ENCODE measurements at regions not wholly inside any gene's neighbourhood (a gene's known extent, or its start where the extent isn't known, plus 50 kb on each side); places are given as distances from the start of the nearest gene placed in this dataset.
"Not testable (repeated sequence)": the region's sequence is repeated elsewhere in the genome, so short reads cannot be mapped to it uniquely, and the experiment has no call there.

DNA sequence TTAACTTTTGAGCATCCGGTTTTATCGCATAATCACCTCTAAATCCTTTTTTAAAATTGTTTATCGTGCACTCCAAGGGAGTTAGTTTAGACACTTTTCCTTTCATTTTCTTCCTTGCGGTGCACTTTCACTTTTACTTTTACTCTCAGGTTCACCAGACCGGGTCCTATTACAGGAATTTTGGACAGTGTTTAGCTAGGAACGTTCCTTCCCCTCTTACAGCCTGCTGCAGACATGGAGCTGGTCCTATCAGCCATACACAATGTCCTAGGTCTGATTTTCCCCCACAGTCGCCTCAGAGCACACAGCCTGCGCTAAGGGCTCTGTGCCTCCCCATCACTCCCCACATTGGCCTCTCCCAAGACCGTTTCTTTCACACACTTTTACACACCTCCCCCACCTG, 103.9 kb downstream of the ALG10 start:
- intact Hi-C loops (cut with micrococcal nuclease): no loop called here
- H3K36me3 Mint-ChIP-seq: no peaks in the 10 kb centered on the region
- peak in 1 of 2 donors; percentile 32 for DNase-seq
- H3K27ac Mint-ChIP-seq: peak overlapping the region; percentile 43 to 77
- TF ChIP-seq CTCF (IDR thresholded peaks at IDR 0.05): no peak
- peaks cover 9 to 22% of the 10 kb centered on the region in 2 donors for H3K4me1 Mint-ChIP-seq
- H3K27me3 Mint-ChIP-seq (ENCODE audit: low read depth in 2 of 2): peaks cover 3 to 10% of the 10 kb centered on the region in 2 donors
- no peaks in the 10 kb centered on the region for H3K36me3 ChIP-seq (ENCODE audit: control insufficient read depth, insufficient read depth, low read length)
- H3K9me3 Mint-ChIP-seq: no peaks in the 10 kb centered on the region
- peak overlapping the region; percentile 90 for H3K4me3 Mint-ChIP-seq
- 52% methylated on average over 9 of the region's 9 CpGs for WGBS (ENCODE audit: insufficient coverage)
- H3K27me3 ChIP-seq (ENCODE audit: control insufficient read depth, insufficient read depth, low read length): no peaks in the 10 kb centered on the region
- no peaks in the 10 kb centered on the region for H3K9me3 ChIP-seq (ENCODE audit: control insufficient read depth, insufficient read depth, low read length)
- peaks cover 12% of the 10 kb centered on the region for H3K4me1 ChIP-seq (ENCODE audit: control insufficient read depth, insufficient read depth, low read length)
- H3K4me3 ChIP-seq (ENCODE audit: low read length): peak overlapping the region; percentile 27
- peak overlapping the region; percentile 2 for H3K27ac ChIP-seq (ENCODE audit: low read length)
- peak; percentile 30 to 63 (median 44) for ATAC-seq

DNA sequence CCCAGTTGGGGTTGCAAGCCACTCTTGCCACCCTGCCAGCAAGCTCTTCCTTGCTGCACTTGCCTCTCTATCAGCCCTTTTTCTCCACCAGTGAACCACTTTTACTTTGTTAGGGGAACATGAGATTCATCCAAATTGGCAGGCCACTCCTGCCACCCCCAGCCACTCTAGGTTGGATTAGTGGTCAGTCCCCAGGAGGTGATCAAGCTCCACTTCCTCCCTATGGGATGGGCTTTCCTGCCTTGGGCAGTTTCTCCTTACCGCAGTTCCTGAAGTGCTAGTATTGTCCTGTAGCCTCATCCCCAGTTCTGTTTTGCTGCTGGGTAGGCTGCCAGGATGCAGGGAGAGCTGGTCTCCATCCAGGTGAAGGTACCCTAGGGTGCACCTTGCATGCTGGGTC, 104.5 kb downstream of the ALG10 start:
- TF ChIP-seq CTCF (IDR thresholded peaks at IDR 0.05): no peak
- Histone ChIP-seq H3K4me1 (ENCODE audit: control insufficient read depth, insufficient read depth, low read length) (peaks cover 12% of the 10 kb centered on the region), H3K27me3 (ENCODE audit: control insufficient read depth, insufficient read depth, low read length) (no peaks in the 10 kb centered on the region), H3K36me3 (ENCODE audit: control insufficient read depth, insufficient read depth, low read length) (no peaks in the 10 kb centered on the region), H3K27ac (ENCODE audit: low read length) (no peak overlapping the region), H3K4me3 (ENCODE audit: low read length) (no peak overlapping the region), H3K9me3 (ENCODE audit: control insufficient read depth, insufficient read depth, low read length) (no peaks in the 10 kb centered on the region)
- DNase-seq (no peak), ATAC-seq (no peak)
- H3K9me3 Mint-ChIP-seq: no peaks in the 10 kb centered on the region
- WGBS (ENCODE audit: insufficient coverage): 82% methylated on average over 1 of the region's 1 CpG
- peak overlapping the region; percentile 43 to 77 for H3K27ac Mint-ChIP-seq
- no peaks in the 10 kb centered on the region for H3K36me3 Mint-ChIP-seq
- H3K4me1 Mint-ChIP-seq: peaks cover 9 to 22% of the 10 kb centered on the region in 2 donors
- peaks cover 3 to 10% of the 10 kb centered on the region in 2 donors for H3K27me3 Mint-ChIP-seq (ENCODE audit: low read depth in 2 of 2)
- intact Hi-C loops (cut with micrococcal nuclease): no loop called here
- peak overlapping the region; percentile 90 for H3K4me3 Mint-ChIP-seq

GRCh38 chr12:34127379-34127778, 105.1 kb downstream of the ALG10 start:
- Mint-ChIP-seq H3K27me3 (ENCODE audit: low read depth in 2 of 2) (peaks cover 3 to 10% of the 10 kb centered on the region in 2 donors), H3K4me1 (peaks cover 9 to 22% of the 10 kb centered on the region in 2 donors)
- H3K9me3 Mint-ChIP-seq; DNase-seq; intact Hi-C loops (cut with micrococcal nuclease); H3K4me3 ChIP-seq (ENCODE audit: low read length); ATAC-seq; H3K27ac Mint-ChIP-seq; H3K27ac ChIP-seq (ENCODE audit: low read length); H3K36me3 ChIP-seq (ENCODE audit: control insufficient read depth, insufficient read depth, low read length); H3K9me3 ChIP-seq (ENCODE audit: control insufficient read depth, insufficient read depth, low read length); H3K36me3 Mint-ChIP-seq; H3K27me3 ChIP-seq (ENCODE audit: control insufficient read depth, insufficient read depth, low read length); H3K4me3 Mint-ChIP-seq: not testable (repeated sequence)
- 79% methylated on average over 1 of the region's 2 CpGs for WGBS (ENCODE audit: insufficient coverage)
- H3K4me1 ChIP-seq (ENCODE audit: control insufficient read depth, insufficient read depth, low read length): peaks cover 12% of the 10 kb centered on the region

DNA sequence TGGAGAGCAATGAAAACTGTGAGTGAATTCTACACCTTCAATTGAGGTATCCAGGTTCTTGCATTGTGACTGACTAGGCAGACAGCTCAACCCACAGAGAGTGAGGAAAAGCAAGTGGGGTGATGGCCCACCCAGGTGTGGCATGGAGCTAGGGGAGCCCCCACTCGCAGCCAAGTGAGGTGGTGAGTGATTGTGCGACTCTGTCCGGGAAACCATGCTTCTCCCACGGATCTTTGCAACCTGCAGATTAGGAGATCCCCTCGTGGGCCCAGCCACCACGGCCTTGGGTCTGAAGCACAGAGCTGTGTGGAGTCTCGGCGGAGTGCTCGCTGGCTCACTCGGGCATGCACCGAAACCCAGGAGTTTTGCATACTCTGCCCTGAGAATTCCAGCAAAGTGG, 120.1 kb downstream of the ALG10 start:
- no peaks in the 10 kb centered on the region for H3K36me3 ChIP-seq (ENCODE audit: control insufficient read depth, insufficient read depth, low read length)
- H3K4me3 Mint-ChIP-seq: no peak overlapping the region
- no peaks in the 10 kb centered on the region for H3K27me3 Mint-ChIP-seq (ENCODE audit: low read depth in 2 of 2)
- DNase-seq: no peak
- H3K9me3 Mint-ChIP-seq: no peaks in the 10 kb centered on the region
- no peak overlapping the region for H3K27ac Mint-ChIP-seq
- no peaks in the 10 kb centered on the region for H3K27me3 ChIP-seq (ENCODE audit: control insufficient read depth, insufficient read depth, low read length)
- no peak overlapping the region for H3K4me3 ChIP-seq (ENCODE audit: low read length)
- no peak for ATAC-seq
- H3K4me1 ChIP-seq (ENCODE audit: control insufficient read depth, insufficient read depth, low read length): no peaks in the 10 kb centered on the region
- intact Hi-C loops (cut with micrococcal nuclease): no loop called here
- H3K27ac ChIP-seq (ENCODE audit: low read length): no peak overlapping the region
- no peaks in the 10 kb centered on the region for H3K36me3 Mint-ChIP-seq
- H3K9me3 ChIP-seq (ENCODE audit: control insufficient read depth, insufficient read depth, low read length): no peaks in the 10 kb centered on the region
- no peak for TF ChIP-seq CTCF (IDR thresholded peaks at IDR 0.05)
- WGBS (ENCODE audit: insufficient coverage): 83% methylated on average over 11 of the region's 11 CpGs
- H3K4me1 Mint-ChIP-seq: no peaks in the 10 kb centered on the region
